ENCODE measurements at regions not wholly inside any gene's neighbourhood (a gene's known extent, or its start where the extent isn't known, plus 50 kb on each side); places are given as distances from the start of the nearest gene placed in this dataset.

DNA sequence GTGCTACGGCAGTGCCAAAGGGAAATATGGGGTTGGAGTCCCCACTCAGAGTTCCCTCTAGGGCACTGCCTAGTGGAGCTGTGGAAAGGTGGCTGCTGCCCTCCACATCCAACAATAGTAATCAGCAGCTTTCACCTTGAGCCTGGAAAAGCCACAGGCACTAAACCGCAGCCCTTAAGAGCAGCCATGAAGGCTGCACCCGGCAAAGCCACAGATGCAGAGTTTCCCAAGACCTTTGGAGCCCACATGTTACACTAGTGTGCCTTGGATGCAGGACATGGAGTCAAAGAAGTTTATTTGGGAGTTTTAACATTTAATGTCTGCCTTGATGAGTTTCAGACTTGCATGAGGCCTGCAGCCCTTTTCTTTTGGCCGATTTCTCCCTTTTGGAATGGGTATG, 91.4 kb upstream of the HSF2 start:
- TF ChIP-seq, protein P1, sequence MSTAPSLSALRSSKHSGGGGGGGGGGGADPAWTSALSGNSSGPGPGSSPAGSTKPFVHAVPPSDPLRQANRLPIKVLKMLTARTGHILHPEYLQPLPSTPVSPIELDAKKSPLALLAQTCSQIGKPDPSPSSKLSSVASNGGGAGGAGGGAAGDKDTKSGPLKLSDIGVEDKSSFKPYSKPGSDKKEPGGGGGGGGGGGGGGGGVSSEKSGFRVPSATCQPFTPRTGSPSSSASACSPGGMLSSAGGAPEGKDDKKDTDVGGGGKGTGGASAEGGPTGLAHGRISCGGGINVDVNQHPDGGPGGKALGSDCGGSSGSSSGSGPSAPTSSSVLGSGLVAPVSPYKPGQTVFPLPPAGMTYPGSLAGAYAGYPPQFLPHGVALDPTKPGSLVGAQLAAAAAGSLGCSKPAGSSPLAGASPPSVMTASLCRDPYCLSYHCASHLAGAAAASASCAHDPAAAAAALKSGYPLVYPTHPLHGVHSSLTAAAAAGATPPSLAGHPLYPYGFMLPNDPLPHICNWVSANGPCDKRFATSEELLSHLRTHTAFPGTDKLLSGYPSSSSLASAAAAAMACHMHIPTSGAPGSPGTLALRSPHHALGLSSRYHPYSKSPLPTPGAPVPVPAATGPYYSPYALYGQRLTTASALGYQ (CRISPR knock-in tag; IDR thresholded peaks at IDR 0.05): no peak
- no peak for TF ChIP-seq POLR2AphosphoS2 (IDR thresholded peaks at IDR 0.05; ENCODE audit: low read depth, low read length)
- no peak for TF ChIP-seq ELF4 (CRISPR knock-in tag; IDR thresholded peaks at IDR 0.05; ENCODE audit: borderline replicate concordance)
- TF ChIP-seq EP300 (IDR thresholded peaks at IDR 0.05; ENCODE audit: low read depth in 2 of 2, low read length in 2 of 2): no peak
- TF ChIP-seq EP300 (CRISPR knock-in tag; IDR thresholded peaks at IDR 0.05; ENCODE audit: borderline replicate concordance): no peak
- TF ChIP-seq SALL1 (CRISPR knock-in tag; IDR thresholded peaks at IDR 0.05): no peak
- TF ChIP-seq, protein P2, sequence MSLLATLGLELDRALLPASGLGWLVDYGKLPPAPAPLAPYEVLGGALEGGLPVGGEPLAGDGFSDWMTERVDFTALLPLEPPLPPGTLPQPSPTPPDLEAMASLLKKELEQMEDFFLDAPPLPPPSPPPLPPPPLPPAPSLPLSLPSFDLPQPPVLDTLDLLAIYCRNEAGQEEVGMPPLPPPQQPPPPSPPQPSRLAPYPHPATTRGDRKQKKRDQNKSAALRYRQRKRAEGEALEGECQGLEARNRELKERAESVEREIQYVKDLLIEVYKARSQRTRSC (CRISPR knock-in tag; IDR thresholded peaks at IDR 0.05; ENCODE audit: low read depth): no peak
- TF ChIP-seq, protein P3, sequence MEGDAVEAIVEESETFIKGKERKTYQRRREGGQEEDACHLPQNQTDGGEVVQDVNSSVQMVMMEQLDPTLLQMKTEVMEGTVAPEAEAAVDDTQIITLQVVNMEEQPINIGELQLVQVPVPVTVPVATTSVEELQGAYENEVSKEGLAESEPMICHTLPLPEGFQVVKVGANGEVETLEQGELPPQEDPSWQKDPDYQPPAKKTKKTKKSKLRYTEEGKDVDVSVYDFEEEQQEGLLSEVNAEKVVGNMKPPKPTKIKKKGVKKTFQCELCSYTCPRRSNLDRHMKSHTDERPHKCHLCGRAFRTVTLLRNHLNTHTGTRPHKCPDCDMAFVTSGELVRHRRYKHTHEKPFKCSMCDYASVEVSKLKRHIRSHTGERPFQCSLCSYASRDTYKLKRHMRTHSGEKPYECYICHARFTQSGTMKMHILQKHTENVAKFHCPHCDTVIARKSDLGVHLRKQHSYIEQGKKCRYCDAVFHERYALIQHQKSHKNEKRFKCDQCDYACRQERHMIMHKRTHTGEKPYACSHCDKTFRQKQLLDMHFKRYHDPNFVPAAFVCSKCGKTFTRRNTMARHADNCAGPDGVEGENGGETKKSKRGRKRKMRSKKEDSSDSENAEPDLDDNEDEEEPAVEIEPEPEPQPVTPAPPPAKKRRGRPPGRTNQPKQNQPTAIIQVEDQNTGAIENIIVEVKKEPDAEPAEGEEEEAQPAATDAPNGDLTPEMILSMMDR (CRISPR knock-in tag; IDR thresholded peaks at IDR 0.05): no peak
- TF ChIP-seq, protein P4, sequence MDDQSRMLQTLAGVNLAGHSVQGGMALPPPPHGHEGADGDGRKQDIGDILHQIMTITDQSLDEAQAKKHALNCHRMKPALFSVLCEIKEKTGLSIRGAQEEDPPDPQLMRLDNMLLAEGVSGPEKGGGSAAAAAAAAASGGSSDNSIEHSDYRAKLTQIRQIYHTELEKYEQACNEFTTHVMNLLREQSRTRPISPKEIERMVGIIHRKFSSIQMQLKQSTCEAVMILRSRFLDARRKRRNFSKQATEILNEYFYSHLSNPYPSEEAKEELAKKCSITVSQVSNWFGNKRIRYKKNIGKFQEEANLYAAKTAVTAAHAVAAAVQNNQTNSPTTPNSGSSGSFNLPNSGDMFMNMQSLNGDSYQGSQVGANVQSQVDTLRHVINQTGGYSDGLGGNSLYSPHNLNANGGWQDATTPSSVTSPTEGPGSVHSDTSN (CRISPR knock-in tag; IDR thresholded peaks at IDR 0.05; ENCODE audit: borderline replicate concordance): no peak
- TF ChIP-seq ZNF296 (CRISPR knock-in tag; conservative IDR thresholded peaks at IDR 0.05): no peak
- TF ChIP-seq, protein P5, sequence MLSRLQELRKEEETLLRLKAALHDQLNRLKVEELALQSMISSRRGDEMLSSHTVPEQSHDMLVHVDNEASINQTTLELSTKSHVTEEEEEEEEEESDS (CRISPR knock-in tag; IDR thresholded peaks at IDR 0.05; ENCODE audit: borderline replicate concordance): no peak
- no peak for TF ChIP-seq EZH2 (conservative IDR thresholded peaks at IDR 0.05; ENCODE audit: low read depth, low read length)
- no peak for TF ChIP-seq DNMT1 (CRISPR knock-in tag; IDR thresholded peaks at IDR 0.05)
